ENCODE measurements at regions not wholly inside any gene's neighbourhood (a gene's known extent, or its start where the extent isn't known, plus 50 kb on each side); places are given as distances from the start of the nearest gene placed in this dataset.

GRCh38 chr14:34356264-34356654 lies 105.8 kb downstream of the SPTSSA start:
- no peak for TF ChIP-seq CTCF (optimal IDR thresholded peaks at IDR 0.05 in 1 of 3, IDR thresholded peaks at IDR 0.05 in 1 of 3, conservative IDR thresholded peaks at IDR 0.05 in 1 of 3; ENCODE audit: extremely low read depth in 1 of 3, insufficient read depth in 2 of 3, low read length in 3 of 3)
- no peak for TF ChIP-seq EZH2 (IDR thresholded peaks at IDR 0.05; ENCODE audit: low read length)

All from keratinocyte (primary cell).